ENCODE measurements at regions not wholly inside any gene's neighbourhood (a gene's known extent, or its start where the extent isn't known, plus 50 kb on each side); places are given as distances from the start of the nearest gene placed in this dataset.
A peak's percentile ranks its signal among the peaks of the same experiment; 100 is the strongest.

- DNase-seq: peak; percentile 52
Measured at GRCh38 chr4:117447925-117448324, 362.5 kb upstream of the TRAM1L1 start.

DNA sequence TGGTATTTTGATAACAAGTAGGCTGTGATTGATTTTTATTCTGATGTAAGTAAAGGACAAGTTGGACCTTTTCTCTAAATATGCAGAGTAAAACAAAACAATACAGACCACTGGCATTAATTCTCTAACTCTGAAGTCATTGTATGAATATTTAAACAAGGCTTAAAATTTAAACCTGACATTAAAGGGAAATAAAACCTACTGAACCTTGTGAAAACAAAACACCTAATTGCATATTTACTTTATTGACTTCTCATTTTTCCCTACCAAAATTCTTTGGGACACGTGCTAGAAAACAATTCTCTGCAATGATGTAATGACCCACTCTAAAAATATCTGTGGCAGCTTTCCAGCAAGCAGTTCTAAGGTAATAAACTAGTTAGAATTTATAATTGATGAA lies 369.7 kb upstream of the TRAM1L1 start:
- DNase-seq: no peak

- no peak for DNase-seq
Measured at GRCh38 chr4:117466388-117466787, 381.0 kb upstream of the TRAM1L1 start.

- DNase-seq: no peak
Measured at GRCh38 chr4:117467404-117467803, 382.0 kb upstream of the TRAM1L1 start.

- no peak for DNase-seq
Measured at GRCh38 chr4:117474987-117475386, 389.6 kb upstream of the TRAM1L1 start.

GRCh38 chr4:117477925-117478324 lies 392.5 kb upstream of the TRAM1L1 start:
- no peak for DNase-seq

GRCh38 chr4:117478702-117479101 lies 393.3 kb upstream of the TRAM1L1 start:
- DNase-seq: no peak

GRCh38 chr4:117479673-117480072 lies 394.3 kb upstream of the TRAM1L1 start:
- peak; percentile 18 for DNase-seq

DNA sequence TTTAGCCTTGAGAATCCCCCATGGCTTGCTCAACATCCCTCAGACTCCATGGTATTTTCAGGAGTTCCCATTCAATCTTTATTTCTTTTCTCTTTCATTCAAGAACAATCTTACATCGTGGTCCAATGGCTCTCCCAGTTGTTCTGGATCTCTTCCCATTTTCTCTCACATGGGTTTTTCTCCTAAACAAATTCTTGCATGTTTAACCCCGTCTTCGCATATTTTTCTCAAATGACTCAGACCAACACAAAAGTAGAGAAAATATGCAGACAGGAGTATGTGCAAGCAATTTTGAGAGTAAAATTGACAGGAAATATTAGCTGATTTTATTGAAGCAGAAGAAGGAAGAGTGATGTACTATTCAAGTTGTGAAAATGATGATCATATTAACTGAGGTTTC lies 396.4 kb upstream of the TRAM1L1 start:
- DNase-seq: no peak

- no peak for DNase-seq
Measured at GRCh38 chr4:117488692-117489091, 403.3 kb upstream of the TRAM1L1 start.

DNA sequence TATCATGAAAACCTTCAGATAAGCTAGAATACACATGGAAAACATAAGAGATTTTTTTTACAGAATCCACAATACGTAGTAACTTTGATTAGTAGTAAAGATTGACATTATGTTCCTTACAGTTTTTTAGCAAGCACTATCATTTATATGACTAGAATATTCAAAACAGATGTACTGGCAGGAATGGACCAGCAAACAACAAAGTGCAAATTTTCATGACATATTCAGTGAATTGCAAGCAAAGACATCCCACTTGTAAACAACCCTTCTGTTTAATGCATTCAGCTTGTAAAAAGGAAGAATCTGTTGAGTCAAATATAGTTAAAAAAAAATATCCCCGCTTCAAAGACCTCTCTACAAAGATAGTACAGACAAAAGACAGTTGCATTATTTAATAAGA lies 403.7 kb upstream of the TRAM1L1 start:
- DNase-seq: no peak

DNA sequence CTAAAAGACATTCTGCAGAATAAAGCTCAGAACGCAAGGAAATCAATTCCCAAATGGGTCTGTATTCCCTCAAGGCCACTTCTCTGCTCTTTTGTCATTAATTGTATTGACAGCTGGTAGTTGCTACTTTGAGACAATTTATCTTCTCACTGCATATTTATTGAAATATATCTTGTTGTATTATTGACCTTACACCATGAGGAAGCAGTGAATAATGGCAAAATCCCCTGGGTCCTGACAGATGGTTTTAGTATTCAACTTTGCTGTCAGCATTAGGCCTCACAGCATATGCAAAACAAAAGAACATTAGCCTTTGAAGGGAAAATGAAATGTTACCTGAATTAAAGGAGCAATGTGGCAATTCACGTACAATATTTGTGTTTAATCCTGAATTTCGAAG lies 406.1 kb upstream of the TRAM1L1 start:
- no peak for DNase-seq

GRCh38 chr4:117495802-117496201 lies 410.4 kb upstream of the TRAM1L1 start:
- DNase-seq: no peak

- no peak for DNase-seq
Measured at GRCh38 chr4:117512414-117512813, 427.0 kb upstream of the TRAM1L1 start.

DNA sequence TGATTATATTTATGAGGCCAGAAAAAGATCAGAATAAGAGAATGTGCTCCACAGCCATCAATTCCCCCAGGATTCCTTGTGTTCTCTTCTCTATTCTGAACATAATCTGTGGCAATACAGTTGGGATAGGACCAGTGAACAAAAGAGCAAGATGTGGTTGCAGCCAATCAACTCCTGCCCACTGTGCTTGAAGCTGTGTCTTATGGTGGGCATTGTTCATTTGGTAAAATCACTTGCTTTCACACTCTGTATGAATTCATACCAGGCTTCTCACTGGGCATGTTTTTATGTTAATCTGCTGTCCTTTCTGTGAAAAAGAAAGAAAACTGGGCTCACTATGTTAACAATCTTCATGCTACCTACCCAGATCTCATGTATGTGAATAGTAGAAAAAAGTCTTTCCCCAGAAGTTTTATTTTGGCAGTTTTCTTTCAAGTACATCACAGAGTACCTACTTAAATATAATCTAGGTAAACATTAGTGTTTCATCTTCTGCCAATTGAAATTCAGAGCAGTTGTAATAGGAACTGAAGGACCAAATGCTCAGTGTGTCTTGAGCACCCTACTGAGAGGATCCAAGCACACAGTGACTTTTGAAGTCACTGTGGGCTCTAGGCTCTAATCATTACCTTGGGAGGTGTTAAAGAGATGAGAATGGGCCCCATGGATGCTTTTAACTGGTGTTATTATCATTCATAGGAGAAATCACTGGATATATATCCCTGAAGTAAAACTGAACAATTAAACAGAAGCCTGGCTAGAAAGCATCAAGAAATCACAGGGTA lies 429.2 kb upstream of the TRAM1L1 start:
- no peak for DNase-seq

DNA sequence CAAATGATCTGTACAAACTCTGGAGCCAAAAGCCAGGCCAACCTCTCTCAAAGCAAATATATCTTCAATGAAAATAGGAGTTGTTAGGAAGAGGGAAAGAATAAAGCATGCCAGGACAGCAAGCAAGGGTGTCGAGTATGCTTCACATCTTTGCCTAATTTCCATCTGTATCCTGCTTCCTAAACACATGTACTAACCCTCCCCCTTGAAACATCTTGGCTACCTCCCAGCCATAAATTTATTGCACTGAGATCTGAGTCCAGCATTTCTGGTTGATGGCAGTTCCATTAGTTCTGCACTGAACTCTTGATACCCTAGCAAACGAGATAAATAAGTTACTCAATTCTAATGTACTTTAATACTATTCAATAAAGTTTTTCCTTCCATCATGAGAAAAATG lies 430.5 kb upstream of the TRAM1L1 start:
- DNase-seq: no peak

- DNase-seq: no peak
Measured at GRCh38 chr4:117527601-117528000, 442.2 kb upstream of the TRAM1L1 start.

DNA sequence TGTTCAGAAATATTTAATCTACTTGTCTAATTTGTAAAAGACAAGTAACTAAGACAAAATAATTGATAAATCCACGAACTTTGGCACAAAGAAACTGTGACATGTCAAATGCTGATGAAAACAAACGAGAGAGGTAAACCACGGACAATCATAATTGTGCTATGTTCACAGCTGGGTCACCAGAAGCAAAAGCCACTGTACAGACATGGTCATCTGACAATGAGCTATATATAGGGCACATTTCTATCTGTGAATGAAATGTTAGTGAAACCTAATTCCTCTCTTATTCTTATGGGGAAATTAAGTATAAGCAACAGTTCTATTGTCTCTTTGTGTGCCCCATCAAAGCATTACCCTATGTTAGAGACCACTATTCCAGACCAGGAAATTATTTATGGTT lies 444.0 kb upstream of the TRAM1L1 start:
- DNase-seq: no peak

DNA sequence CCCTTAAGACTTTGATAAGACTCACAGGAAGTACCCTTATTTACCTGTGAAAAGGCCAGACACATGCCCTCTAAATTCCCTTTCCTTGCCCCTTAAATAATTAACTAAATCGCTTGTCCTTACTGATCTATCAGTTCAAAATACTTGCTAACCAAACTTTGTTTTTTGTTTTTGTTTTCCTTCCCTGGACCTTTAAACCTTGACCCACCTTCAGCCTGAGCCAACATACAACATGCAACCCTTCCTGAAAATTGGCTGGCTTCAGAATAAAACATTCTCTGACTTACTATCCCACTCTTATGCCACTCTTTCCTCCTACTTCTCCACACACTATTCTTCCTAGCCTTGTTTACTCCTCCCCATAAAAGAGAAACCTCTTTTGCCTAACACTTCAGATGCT lies 448.1 kb upstream of the TRAM1L1 start:
- DNase-seq: no peak

GRCh38 chr4:117545039-117545438 lies 459.7 kb upstream of the TRAM1L1 start:
- no peak for DNase-seq

- no peak for DNase-seq
Measured at GRCh38 chr4:117549524-117549923, 464.1 kb upstream of the TRAM1L1 start.

GRCh38 chr4:117550085-117550484 lies 464.7 kb upstream of the TRAM1L1 start:
- DNase-seq: no peak

DNA sequence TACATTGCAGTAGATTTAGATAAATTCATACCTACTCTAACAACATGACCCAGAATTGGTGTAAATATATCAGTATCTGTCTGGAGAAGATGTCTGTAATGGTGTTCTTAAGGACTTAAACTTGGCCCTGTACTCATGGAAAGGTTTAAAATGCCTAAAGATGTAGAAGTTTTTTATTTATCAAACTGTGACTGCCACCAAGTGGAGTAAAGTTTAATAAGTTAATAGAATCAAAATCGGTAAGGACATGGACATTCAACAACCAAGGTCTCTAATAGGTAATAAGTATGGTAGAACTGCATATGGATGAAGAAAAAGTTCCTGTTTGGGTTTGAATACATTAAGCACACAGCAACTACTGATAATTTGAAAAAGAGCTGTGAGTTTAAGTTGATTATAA lies 474.0 kb upstream of the NDST3 start:
- no peak for DNase-seq

GRCh38 chr4:117574085-117574484 lies 460.2 kb upstream of the NDST3 start:
- no peak for DNase-seq

DNA sequence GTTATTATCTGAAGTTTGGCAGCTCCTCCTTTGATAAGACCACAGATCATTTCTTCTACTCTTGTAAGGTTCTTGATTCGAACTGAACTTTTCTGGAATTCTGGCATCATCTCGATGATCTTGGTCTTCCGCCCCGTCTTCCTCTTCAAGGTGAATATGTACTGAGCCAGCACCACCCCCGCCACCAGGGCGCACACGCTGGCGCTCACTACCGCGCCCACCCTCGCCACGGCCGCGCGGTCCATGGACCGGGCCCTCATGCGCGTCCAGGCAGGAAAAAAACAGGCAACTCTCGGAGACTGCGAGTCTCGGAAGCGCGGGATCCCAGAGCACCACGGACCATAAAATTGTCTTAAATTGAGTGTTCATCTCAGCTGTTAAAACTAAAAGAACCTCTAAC lies 458.4 kb upstream of the NDST3 start:
- DNase-seq: no peak

Measured in activated CD4-positive, alpha-beta T cell treated with anti-CD3 and anti-CD28 coated beads for 48 hours (primary cell).